GM12878 (cell line): ENCODE measurements at regions not wholly inside any gene's neighbourhood (a gene's known extent, or its start where the extent isn't known, plus 50 kb on each side); places are given as distances from the start of the nearest gene placed in this dataset.
"Not testable (repeated sequence)": the region's sequence is repeated elsewhere in the genome, so short reads cannot be mapped to it uniquely, and the experiment has no call there.

ENCODE experiments used
- ATAC-seq: fragments of 200-7000 bp; cut with Tn5 transposase; 3 replicates; pipeline ENCODE4 v1.9.1; 2020; ENCODE audit warnings: mild to moderate bottlenecking, moderate library complexity
- BruUV-seq: library from RNA; stranded (reverse); fragments of 400-500 nt; replicated peaks from 2 replicates; lab custom pipeline; 2021; lab: Mats Ljungman, UMichigan
- CTCF ChIA-PET: fragments of 300-600 bp; sonication (Branson Sonifier 250); formaldehyde crosslinking; extraction: SDS; loops from one replicate; lab custom pipeline; 2021; ENCODE audit warnings: inconsistent platforms; lab: Yijun Ruan, JAX
- POLR2A ChIA-PET: fragments of 350-600 bp; formaldehyde crosslinking; extraction: SDS; loops from one replicate; lab custom pipeline; 2021; ENCODE audit warnings: inconsistent platforms; lab: Charles Lee
- RAD21 ChIA-PET: fragments of 300-600 bp; sonication (Branson Sonifier 250); formaldehyde crosslinking; loops from one replicate; lab custom pipeline; 2023; ENCODE audit warnings: antibody characterized with exemption; ENCODE audit not compliant: unreplicated experiment; lab: Charles Lee
- SMC1A ChIA-PET: fragments of 300-600 bp; sonication (Branson Sonifier 250); formaldehyde crosslinking; loops from one replicate; lab custom pipeline; 2023; ENCODE audit not compliant: unreplicated experiment, uncharacterized antibody; lab: Charles Lee
- DNase-seq: peaks from one replicate; pipeline ENCODE4 v3.0.0-alpha.2; 2011; ENCODE audit warnings: low read depth, low spot score
- FAIRE-seq: peaks from 3 replicates; lab custom pipeline; 2011; peaks lifted over from hg19 to GRCh38; lab: Jason Lieb, UNC
- H2AFZ ChIP-seq: 2 replicates; pipeline ENCODE4 v1.6.0; 2011; ENCODE audit warnings: low read depth, low read length, control low read depth; ENCODE audit not compliant: control insufficient read depth
- H3K27ac ChIP-seq: 2 replicates; pipeline ENCODE4 v1.5.1; 2011; ENCODE audit warnings: control low read depth; ENCODE audit not compliant: control insufficient read depth, insufficient read depth
- H3K27me3 ChIP-seq, 2 experiments: replicated peaks in 1 of 2; 2 replicates each; pipeline versions ENCODE4 v1.6.0 to v1.6.1; 2011; ENCODE audit warnings: low read length in 1 of 2; ENCODE audit not compliant: control insufficient read depth in 2 of 2, insufficient read depth in 2 of 2
- H3K36me3 ChIP-seq, 2 experiments: 2 replicates each; pipeline ENCODE4 v1.5.1; 2011; ENCODE audit warnings: low read length in 1 of 2; ENCODE audit not compliant: control insufficient read depth in 2 of 2, insufficient read depth in 2 of 2
- H3K4me1 ChIP-seq: 2 replicates; pipeline ENCODE4 v1.6.1; 2011; ENCODE audit warnings: mild to moderate bottlenecking, low read length, moderate library complexity, mixed read lengths; ENCODE audit not compliant: control insufficient read depth, insufficient read depth
- H3K4me2 ChIP-seq: 2 replicates; pipeline ENCODE4 v1.6.0; 2011; ENCODE audit warnings: control low read depth; ENCODE audit not compliant: control insufficient read depth, insufficient read depth
- H3K4me3 ChIP-seq: fragments of 200-600 bp; sonication (generic); 2 replicates; pipeline ENCODE4 v1.5.1; 2016
- H3K79me2 ChIP-seq: 2 replicates; pipeline ENCODE4 v1.6.0; 2011; ENCODE audit warnings: low read length; ENCODE audit not compliant: control insufficient read depth, insufficient read depth
- H3K9ac ChIP-seq: 2 replicates; pipeline ENCODE4 v1.8.0; 2011; ENCODE audit warnings: low read length, control low read depth, mixed read lengths; ENCODE audit not compliant: control insufficient read depth, insufficient read depth
- H3K9me3 ChIP-seq: replicated peaks from 3 replicates; pipeline ENCODE4 v1.5.1; 2011; ENCODE audit warnings: mild to moderate bottlenecking, low read length; ENCODE audit not compliant: control insufficient read depth, insufficient read depth
- H4K20me1 ChIP-seq: 2 replicates; pipeline ENCODE4 v1.6.0; 2011; ENCODE audit not compliant: control insufficient read depth, insufficient read depth
- GATAD2B ChIP-seq: fragments of 450-650 bp; conservative IDR thresholded peaks from 2 replicates; pipeline ENCODE4 v1.6.1; 2017; ENCODE audit warnings: low read depth, mild to moderate bottlenecking, moderate library complexity
- HDAC6 ChIP-seq: fragments of 200-600 bp; sonication (generic); IDR thresholded peaks from one replicate; pipeline ENCODE4 v1.8.0; 2017; ENCODE audit warnings: antibody characterized with exemption; ENCODE audit not compliant: unreplicated experiment
- IKZF1 ChIP-seq: fragments of 450-650 bp; conservative IDR thresholded peaks from 2 replicates; pipeline ENCODE4 v1.6.1; 2017; ENCODE audit warnings: antibody characterized with exemption, mild to moderate bottlenecking
- PAX8 ChIP-seq: fragments of 450-650 bp; IDR thresholded peaks from 2 replicates; pipeline ENCODE4 v1.6.1; 2017; ENCODE audit warnings: mild to moderate bottlenecking, moderate library complexity
- TCF7 ChIP-seq: IDR thresholded peaks from 2 replicates; pipeline ENCODE4 v1.6.1; 2014; ENCODE audit warnings: antibody characterized with exemption, borderline replicate concordance
- WGBS: methylation state at CpG from one replicate; pipeline ENCODE4 v1.1.6; 2016; ENCODE audit warnings: low lambda C conversion rate; ENCODE audit not compliant: insufficient replicate concordance, insufficient coverage; ENCODE audit errors: missing lambda C conversion rate; 5-methylcytosine and 5-hydroxymethylcytosine counted together
- in situ Hi-C: fragments of 300-500 bp; cut with MboI; formaldehyde crosslinking; loops from 9 replicates; pipeline ENCODE4 v1.14.3; 2018; ENCODE audit warnings: mixed read lengths
- intact Hi-C: fragments of 100-400 bp; cut with micrococcal nuclease; formaldehyde crosslinking; loops from one replicate; pipeline ENCODE4 v1.14.2; 2022; ENCODE audit not compliant: unreplicated experiment

DNA sequence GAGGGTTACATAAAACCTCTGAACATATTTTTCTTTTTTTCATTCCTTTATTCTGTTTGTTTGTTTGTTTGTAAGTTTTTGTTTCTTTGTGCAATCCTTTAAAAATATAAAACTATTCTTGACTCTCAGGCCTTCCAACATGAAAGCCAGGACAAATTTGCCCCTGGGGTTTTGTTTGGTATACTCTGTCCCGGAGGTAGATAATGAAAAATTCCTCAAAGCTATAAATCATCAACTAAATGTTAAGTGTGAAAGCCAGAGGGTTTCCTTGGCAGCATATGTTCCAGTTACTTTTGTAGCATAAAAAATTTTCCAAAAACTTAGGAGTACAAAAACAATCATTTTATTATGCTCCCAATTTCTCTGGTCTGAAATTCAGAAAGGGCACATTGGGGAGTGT lies 1084.3 kb upstream of the GJE1 start:
- in situ Hi-C loops (no loop called here), intact Hi-C loops (no loop called here)
- ChIA-PET SMC1A (interaction anchor here (1.4 kb wide), 1 partner anchor 10 kb away, joined by 3 read pairs; no protein-coding TSS in a partner anchor), POLR2A (no interaction called here), RAD21 (no interaction called here), CTCF (no interaction called here)
- Histone ChIP-seq H3K79me2 (no peaks in the 10 kb centered on the region), H3K27me3 (no peaks in the 10 kb centered on the region), H3K4me1 (no peaks in the 10 kb centered on the region), H3K4me2 (no peak overlapping the region), H3K27ac (no peak overlapping the region), H3K36me3 (no peaks in the 10 kb centered on the region), H4K20me1 (no peaks in the 10 kb centered on the region), H3K4me3 (no peak overlapping the region), H3K9ac (no peak overlapping the region), H2AFZ (no peak overlapping the region), H3K9me3 (no peaks in the 10 kb centered on the region)
- WGBS: 0% methylated on average over 1 of the region's 1 CpG
- DNase-seq (no peak), FAIRE-seq (no peak), ATAC-seq (no peak)
- TF ChIP-seq IKZF1 (no peak), TCF7 (no peak), GATAD2B (no peak), HDAC6 (no peak), PAX8 (no peak)
- no TSS peak for BruUV-seq

DNA sequence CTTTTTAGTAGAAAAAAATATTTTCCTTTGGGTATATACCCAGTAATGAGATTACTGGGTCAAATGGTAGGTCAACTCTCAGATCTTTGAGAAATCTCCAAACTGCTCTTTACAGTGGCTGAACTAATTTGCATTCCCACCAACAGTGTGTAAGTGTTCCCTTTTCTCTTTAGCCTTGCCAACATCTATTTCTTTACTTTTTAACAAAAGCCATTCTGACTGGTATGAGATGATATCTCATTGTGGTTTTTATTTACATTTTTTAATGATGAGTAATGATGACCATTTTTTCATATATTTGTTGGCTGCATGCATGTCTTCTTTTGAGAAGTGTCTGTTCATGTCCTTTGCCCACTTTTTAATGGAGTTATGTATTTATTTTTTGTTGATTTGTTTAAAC lies 1086.2 kb upstream of the GJE1 start:
- H3K36me3 ChIP-seq, H2AFZ ChIP-seq, H3K27me3 ChIP-seq, H3K4me2 ChIP-seq, CTCF ChIA-PET, FAIRE-seq, POLR2A ChIA-PET, H3K79me2 ChIP-seq, DNase-seq, in situ Hi-C loops, BruUV-seq, H4K20me1 ChIP-seq, RAD21 ChIA-PET, SMC1A ChIA-PET, intact Hi-C loops, H3K9me3 ChIP-seq, H3K4me1 ChIP-seq, ATAC-seq, H3K27ac ChIP-seq, H3K4me3 ChIP-seq, H3K9ac ChIP-seq: not testable (repeated sequence)
